Erythroblast (primary cell): ENCODE measurements at regions not wholly inside any gene's neighbourhood (a gene's known extent, or its start where the extent isn't known, plus 50 kb on each side); places are given as distances from the start of the nearest gene placed in this dataset.

ENCODE experiments used
- GATA1 ChIP-seq: IDR thresholded peaks from 2 replicates; pipeline ENCODE4 v1.6.1; 2011; ENCODE audit warnings: low read depth, mild to moderate bottlenecking, control low read depth, low read length, moderate library complexity
- POLR2A ChIP-seq: IDR thresholded peaks from 2 replicates; pipeline ENCODE4 v1.6.1; 2011; ENCODE audit warnings: mild to moderate bottlenecking, low read length

DNA sequence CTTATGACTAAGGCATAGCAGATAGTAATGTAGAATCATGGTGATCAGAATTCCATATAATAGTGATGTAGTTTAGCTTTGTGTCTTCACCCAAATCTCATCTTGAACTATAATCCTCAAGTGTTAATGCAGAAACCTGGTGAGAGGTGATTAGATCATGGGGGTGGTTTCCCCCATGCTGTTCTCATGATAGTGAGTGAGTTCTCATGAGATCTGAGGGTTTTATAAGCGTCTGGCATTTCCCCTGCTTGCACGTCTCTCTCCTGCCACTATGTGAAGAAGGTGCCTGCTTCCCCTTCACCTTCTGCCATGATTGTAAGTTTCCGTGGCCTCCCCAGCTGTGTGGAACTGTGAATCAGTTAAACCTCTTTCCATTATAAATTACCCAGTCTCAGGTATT lies 138.7 kb upstream of the CBLB start:
- no peak for TF ChIP-seq POLR2A
- TF ChIP-seq GATA1 = no peak
